ENCODE measurements at regions not wholly inside any gene's neighbourhood (a gene's known extent, or its start where the extent isn't known, plus 50 kb on each side); places are given as distances from the start of the nearest gene placed in this dataset.
"Not testable (repeated sequence)": the region's sequence is repeated elsewhere in the genome, so short reads cannot be mapped to it uniquely, and the experiment has no call there.

GRCh38 chr12:114850661-114851275 is 166.8 kb upstream of the TBX3 start:
- H3K9ac ChIP-seq (ENCODE audit: low read depth, low read length) = no peak overlapping the region
- no peaks in the 10 kb centered on the region for H3K4me1 ChIP-seq (ENCODE audit: insufficient read depth, low read length)
- no peak overlapping the region for H3K4me3 ChIP-seq (ENCODE audit: low read length)
- H3K9me3 ChIP-seq (ENCODE audit: insufficient read depth, low read depth, low read length) = no peaks in the 10 kb centered on the region
- H3K27me3 ChIP-seq (ENCODE audit: insufficient read depth, low read length) = no peaks in the 10 kb centered on the region
- H3K27ac ChIP-seq (ENCODE audit: low read length) = no peak overlapping the region
- no peaks in the 10 kb centered on the region for H3K36me3 ChIP-seq (ENCODE audit: insufficient read depth, low read depth, low read length)

- H3K9ac ChIP-seq (ENCODE audit: low read depth, low read length) = no peak overlapping the region
- H3K9me3 ChIP-seq (ENCODE audit: insufficient read depth, low read depth, low read length) = no peaks in the 10 kb centered on the region
- no peak overlapping the region for H3K27ac ChIP-seq (ENCODE audit: low read length)
- no peaks in the 10 kb centered on the region for H3K4me1 ChIP-seq (ENCODE audit: insufficient read depth, low read length)
- no peak overlapping the region for H3K4me3 ChIP-seq (ENCODE audit: low read length)
- no peaks in the 10 kb centered on the region for H3K36me3 ChIP-seq (ENCODE audit: insufficient read depth, low read depth, low read length)
- H3K27me3 ChIP-seq (ENCODE audit: insufficient read depth, low read length) = no peaks in the 10 kb centered on the region
Measured at GRCh38 chr12:114848666-114849065, 164.7 kb upstream of the TBX3 start.

- Histone ChIP-seq H3K36me3 (ENCODE audit: insufficient read depth, low read depth, low read length) (no peaks in the 10 kb centered on the region), H3K4me1 (ENCODE audit: insufficient read depth, low read length) (no peaks in the 10 kb centered on the region), H3K4me3 (ENCODE audit: low read length) (no peak overlapping the region), H3K9me3 (ENCODE audit: insufficient read depth, low read depth, low read length) (no peaks in the 10 kb centered on the region), H3K27ac (ENCODE audit: low read length) (no peak overlapping the region), H3K27me3 (ENCODE audit: insufficient read depth, low read length) (no peaks in the 10 kb centered on the region), H3K9ac (ENCODE audit: low read depth, low read length) (no peak overlapping the region)
Measured at GRCh38 chr12:114847441-114848035, 163.6 kb upstream of the TBX3 start.

- Histone ChIP-seq H3K27me3 (ENCODE audit: insufficient read depth, low read length) (no peaks in the 10 kb centered on the region), H3K27ac (ENCODE audit: low read length) (no peak overlapping the region), H3K4me3 (ENCODE audit: low read length) (no peak overlapping the region), H3K9me3 (ENCODE audit: insufficient read depth, low read depth, low read length) (no peaks in the 10 kb centered on the region), H3K36me3 (ENCODE audit: insufficient read depth, low read depth, low read length) (no peaks in the 10 kb centered on the region), H3K9ac (ENCODE audit: low read depth, low read length) (no peak overlapping the region), H3K4me1 (ENCODE audit: insufficient read depth, low read length) (no peaks in the 10 kb centered on the region)
Measured at GRCh38 chr12:114846771-114847170, 162.8 kb upstream of the TBX3 start.

GRCh38 chr12:114841557-114842251 is 157.7 kb upstream of the TBX3 start:
- no peak overlapping the region for H3K4me3 ChIP-seq (ENCODE audit: low read length)
- H3K9me3 ChIP-seq (ENCODE audit: insufficient read depth, low read depth, low read length) = no peaks in the 10 kb centered on the region
- no peak overlapping the region for H3K9ac ChIP-seq (ENCODE audit: low read depth, low read length)
- no peaks in the 10 kb centered on the region for H3K36me3 ChIP-seq (ENCODE audit: insufficient read depth, low read depth, low read length)
- H3K27me3 ChIP-seq (ENCODE audit: insufficient read depth, low read length) = no peaks in the 10 kb centered on the region
- H3K4me1 ChIP-seq (ENCODE audit: insufficient read depth, low read length) = no peaks in the 10 kb centered on the region
- H3K27ac ChIP-seq (ENCODE audit: low read length) = no peak overlapping the region

- H3K9ac ChIP-seq (ENCODE audit: low read depth, low read length) = no peak overlapping the region
- H3K9me3 ChIP-seq (ENCODE audit: insufficient read depth, low read depth, low read length) = peaks cover 10% of the 10 kb centered on the region
- no peaks in the 10 kb centered on the region for H3K4me1 ChIP-seq (ENCODE audit: insufficient read depth, low read length)
- H3K36me3 ChIP-seq (ENCODE audit: insufficient read depth, low read depth, low read length) = no peaks in the 10 kb centered on the region
- H3K27ac ChIP-seq (ENCODE audit: low read length) = no peak overlapping the region
- H3K4me3 ChIP-seq (ENCODE audit: low read length) = no peak overlapping the region
- no peaks in the 10 kb centered on the region for H3K27me3 ChIP-seq (ENCODE audit: insufficient read depth, low read length)
Measured at GRCh38 chr12:114838480-114838879, 154.5 kb upstream of the TBX3 start.

GRCh38 chr12:114836609-114837008 is 152.6 kb upstream of the TBX3 start:
- H3K9me3 ChIP-seq (ENCODE audit: insufficient read depth, low read depth, low read length) = peaks cover 10% of the 10 kb centered on the region
- H3K27ac ChIP-seq (ENCODE audit: low read length) = no peak overlapping the region
- H3K27me3 ChIP-seq (ENCODE audit: insufficient read depth, low read length) = no peaks in the 10 kb centered on the region
- no peak overlapping the region for H3K4me3 ChIP-seq (ENCODE audit: low read length)
- no peak overlapping the region for H3K9ac ChIP-seq (ENCODE audit: low read depth, low read length)
- no peaks in the 10 kb centered on the region for H3K36me3 ChIP-seq (ENCODE audit: insufficient read depth, low read depth, low read length)
- H3K4me1 ChIP-seq (ENCODE audit: insufficient read depth, low read length) = no peaks in the 10 kb centered on the region

- Histone ChIP-seq H3K9me3 (ENCODE audit: insufficient read depth, low read depth, low read length) (peaks cover 10% of the 10 kb centered on the region), H3K36me3 (ENCODE audit: insufficient read depth, low read depth, low read length) (no peaks in the 10 kb centered on the region), H3K9ac (ENCODE audit: low read depth, low read length) (no peak overlapping the region), H3K4me3 (ENCODE audit: low read length) (no peak overlapping the region), H3K27ac (ENCODE audit: low read length) (no peak overlapping the region), H3K27me3 (ENCODE audit: insufficient read depth, low read length) (no peaks in the 10 kb centered on the region), H3K4me1 (ENCODE audit: insufficient read depth, low read length) (no peaks in the 10 kb centered on the region)
Measured at GRCh38 chr12:114835031-114835430, 151.1 kb upstream of the TBX3 start.

GRCh38 chr12:114834621-114835020 is 150.6 kb upstream of the TBX3 start:
- Histone ChIP-seq H3K4me1 (ENCODE audit: insufficient read depth, low read length) (no peaks in the 10 kb centered on the region), H3K9me3 (ENCODE audit: insufficient read depth, low read depth, low read length) (peaks cover 10% of the 10 kb centered on the region), H3K27ac (ENCODE audit: low read length) (no peak overlapping the region), H3K9ac (ENCODE audit: low read depth, low read length) (no peak overlapping the region), H3K27me3 (ENCODE audit: insufficient read depth, low read length) (no peaks in the 10 kb centered on the region), H3K36me3 (ENCODE audit: insufficient read depth, low read depth, low read length) (no peaks in the 10 kb centered on the region), H3K4me3 (ENCODE audit: low read length) (no peak overlapping the region)

GRCh38 chr12:114829833-114830232 is 145.9 kb upstream of the TBX3 start:
- Histone ChIP-seq H3K27ac (ENCODE audit: low read length) (no peak overlapping the region), H3K9me3 (ENCODE audit: insufficient read depth, low read depth, low read length) (no peaks in the 10 kb centered on the region), H3K27me3 (ENCODE audit: insufficient read depth, low read length) (no peaks in the 10 kb centered on the region), H3K4me3 (ENCODE audit: low read length) (no peak overlapping the region), H3K4me1 (ENCODE audit: insufficient read depth, low read length) (no peaks in the 10 kb centered on the region), H3K9ac (ENCODE audit: low read depth, low read length) (no peak overlapping the region), H3K36me3 (ENCODE audit: insufficient read depth, low read depth, low read length) (no peaks in the 10 kb centered on the region)

GRCh38 chr12:114829244-114829643 is 145.3 kb upstream of the TBX3 start:
- not testable (repeated sequence) for H3K27ac ChIP-seq (ENCODE audit: low read length); H3K9ac ChIP-seq (ENCODE audit: low read depth, low read length); H3K27me3 ChIP-seq (ENCODE audit: insufficient read depth, low read length); H3K9me3 ChIP-seq (ENCODE audit: insufficient read depth, low read depth, low read length); H3K4me3 ChIP-seq (ENCODE audit: low read length); H3K4me1 ChIP-seq (ENCODE audit: insufficient read depth, low read length); H3K36me3 ChIP-seq (ENCODE audit: insufficient read depth, low read depth, low read length)

GRCh38 chr12:114827461-114827860 is 143.5 kb upstream of the TBX3 start:
- Histone ChIP-seq H3K27ac (ENCODE audit: low read length) (no peak overlapping the region), H3K9ac (ENCODE audit: low read depth, low read length) (no peak overlapping the region), H3K4me3 (ENCODE audit: low read length) (no peak overlapping the region), H3K4me1 (ENCODE audit: insufficient read depth, low read length) (no peaks in the 10 kb centered on the region), H3K27me3 (ENCODE audit: insufficient read depth, low read length) (no peaks in the 10 kb centered on the region), H3K9me3 (ENCODE audit: insufficient read depth, low read depth, low read length) (no peaks in the 10 kb centered on the region), H3K36me3 (ENCODE audit: insufficient read depth, low read depth, low read length) (no peaks in the 10 kb centered on the region)

Measured in iPS-20b (cell line).